Right atrium auricular region (tissue), 2 donors: ENCODE measurements at regions not wholly inside any gene's neighbourhood (a gene's known extent, or its start where the extent isn't known, plus 50 kb on each side); places are given as distances from the start of the nearest gene placed in this dataset.
A peak's percentile ranks its signal among the peaks of the same experiment; 100 is the strongest.
"Not testable (repeated sequence)": the region's sequence is repeated elsewhere in the genome, so short reads cannot be mapped to it uniquely, and the experiment has no call there.

ENCODE experiments used
- DNase-seq: peaks from one replicate; pipeline ENCODE4 v3.0.0-alpha.2; 2019; ENCODE audit warnings: low spot score
- H3K27ac ChIP-seq, 2 donors: fragments of 200-600 bp; sonication (generic); 1 replicate in 1 of 2; 2 replicates in 1 of 2; pipeline ENCODE4 v1.5.1; 2016 to 2019
- H3K27me3 ChIP-seq, 2 donors: fragments of 200-600 bp; sonication (generic); one replicate each; pipeline versions ENCODE4 v1.5.1 to v1.6.0; 2017 to 2019
- H3K36me3 ChIP-seq: fragments of 200-600 bp; sonication (generic); one replicate; pipeline ENCODE4 v1.5.1; 2016
- H3K4me1 ChIP-seq, 2 donors: fragments of 200-600 bp; sonication (generic); one replicate each; pipeline versions ENCODE4 v1.5.1 to v1.6.0; 2017 to 2019
- H3K4me3 ChIP-seq, 2 donors: fragments of 200-600 bp; sonication (generic); 1 replicate in 1 of 2; 2 replicates in 1 of 2; pipeline ENCODE4 v1.5.1; 2017 to 2019; ENCODE audit warnings: mild to moderate bottlenecking in 1 of 2, moderate library complexity in 1 of 2
- H3K9me3 ChIP-seq, 2 donors: fragments of 200-600 bp; sonication (generic); one replicate each; pipeline ENCODE4 v1.5.1; 2019
- CTCF ChIP-seq, 2 donors: fragments of 200-600 bp; sonication (generic); IDR thresholded peaks; one replicate each; pipeline ENCODE4 v1.5.1; 2019; ENCODE audit warnings: antibody characterized with exemption in 2 of 2

DNA sequence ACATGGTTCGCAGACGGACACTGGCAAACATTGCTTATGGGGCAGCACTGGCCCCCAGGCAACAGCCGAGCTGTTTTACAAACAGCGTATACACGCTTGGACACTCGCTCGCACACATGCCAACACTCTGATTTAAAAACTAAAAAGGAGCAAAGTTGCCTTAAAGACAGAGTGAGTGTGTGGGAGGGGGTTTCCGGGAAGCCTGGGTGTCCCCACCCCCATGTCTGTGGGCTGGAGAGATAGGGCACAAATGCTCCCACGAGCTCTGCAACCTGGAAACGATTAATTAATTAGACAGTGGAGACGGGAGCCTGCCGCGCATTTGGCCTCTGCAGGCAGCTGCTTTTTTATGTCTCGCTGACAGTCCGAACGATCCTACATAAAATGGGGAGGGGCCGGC, 107.9 kb upstream of the ZNF469 start:
- Histone ChIP-seq H3K27ac (peak overlapping the region in 1 of 2 donors; percentile 23), H3K4me1 (no peaks in the 10 kb centered on the region), H3K27me3 (no peaks in the 10 kb centered on the region), H3K9me3 (no peaks in the 10 kb centered on the region), H3K36me3 (no peaks in the 10 kb centered on the region), H3K4me3 (no peak overlapping the region)
- no peak for DNase-seq
- TF ChIP-seq CTCF (IDR thresholded peaks at IDR 0.05), result no peak

DNA sequence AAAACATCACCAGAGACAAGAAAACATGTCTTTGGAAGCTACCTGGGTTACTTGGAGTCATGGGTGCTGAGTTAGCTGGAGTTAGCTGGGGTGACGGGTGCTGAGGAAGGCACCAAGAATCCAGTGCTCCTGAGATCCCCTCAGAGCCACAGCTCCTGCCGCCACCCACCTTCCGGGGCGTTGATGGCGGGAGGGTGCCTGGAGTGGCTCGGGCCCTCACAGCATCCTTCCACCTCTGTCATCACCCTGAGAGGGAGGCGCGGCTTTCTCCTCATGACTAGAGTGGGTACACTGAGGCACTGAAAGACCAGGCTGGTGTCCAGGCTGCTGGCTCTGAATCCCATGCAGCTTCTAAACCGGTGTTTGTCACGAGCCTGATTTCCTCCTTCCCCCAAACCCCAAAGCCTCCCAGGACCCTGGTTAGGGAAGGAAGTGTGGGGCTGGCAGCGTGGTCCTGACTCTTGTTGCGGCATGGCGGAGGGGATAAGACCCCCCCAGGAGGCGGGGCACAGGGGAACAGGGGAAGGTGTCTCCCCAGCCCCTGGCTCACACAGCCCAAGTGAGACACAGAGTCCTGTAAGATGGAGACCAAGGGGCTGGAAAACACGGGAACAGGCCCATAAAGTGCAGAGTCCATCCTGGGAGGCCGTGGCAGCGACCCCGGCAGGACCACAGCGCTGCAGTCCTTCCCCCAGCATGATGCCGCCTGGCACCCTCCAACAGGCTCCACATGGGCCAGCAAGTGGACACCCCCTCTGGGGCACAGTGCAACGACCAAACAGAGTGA, 107.2 kb upstream of the ZNF469 start:
- H3K4me3 ChIP-seq, DNase-seq, H3K4me1 ChIP-seq: not testable (repeated sequence)

DNA sequence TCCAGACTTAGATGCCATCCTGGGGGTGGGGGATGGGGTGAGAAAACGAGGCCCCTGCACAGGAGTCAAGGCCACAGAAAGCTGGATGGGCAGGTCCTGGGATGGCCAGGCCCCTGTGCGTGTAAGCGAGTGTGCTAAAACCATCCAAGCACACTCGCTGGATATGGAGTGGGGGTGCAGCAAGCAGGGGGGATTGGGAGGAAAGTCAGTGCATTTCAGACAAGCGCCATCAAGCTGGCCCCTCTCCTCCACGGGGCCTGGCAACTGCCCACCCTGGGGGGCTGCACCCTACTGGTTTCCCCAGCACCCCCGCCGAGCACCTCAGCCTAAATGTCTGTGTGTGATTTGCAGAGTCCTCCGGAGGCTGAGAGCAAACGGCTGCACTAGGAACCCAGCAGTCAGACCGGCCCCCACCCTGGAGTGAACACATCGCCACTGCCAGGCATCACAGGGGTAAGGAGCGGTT, 106.6 kb upstream of the ZNF469 start:
- H3K36me3 ChIP-seq, H3K4me1 ChIP-seq, H3K27ac ChIP-seq, DNase-seq, H3K4me3 ChIP-seq, H3K27me3 ChIP-seq, H3K9me3 ChIP-seq: not testable (repeated sequence)

More for the DNA sequence above, 107.2 kb upstream of the ZNF469 start:
- not testable (repeated sequence) for H3K9me3 ChIP-seq, H3K27me3 ChIP-seq, H3K36me3 ChIP-seq, H3K27ac ChIP-seq

GRCh38 chr16:88276591-88276990, 106.2 kb upstream of the ZNF469 start:
- Histone ChIP-seq H3K27me3 (no peaks in the 10 kb centered on the region), H3K9me3 (no peaks in the 10 kb centered on the region), H3K4me1 (no peaks in the 10 kb centered on the region), H3K27ac (no peak overlapping the region), H3K36me3 (no peaks in the 10 kb centered on the region), H3K4me3 (no peak overlapping the region)
- TF ChIP-seq CTCF (IDR thresholded peaks at IDR 0.05), result no peak
- DNase-seq, result no peak

DNA sequence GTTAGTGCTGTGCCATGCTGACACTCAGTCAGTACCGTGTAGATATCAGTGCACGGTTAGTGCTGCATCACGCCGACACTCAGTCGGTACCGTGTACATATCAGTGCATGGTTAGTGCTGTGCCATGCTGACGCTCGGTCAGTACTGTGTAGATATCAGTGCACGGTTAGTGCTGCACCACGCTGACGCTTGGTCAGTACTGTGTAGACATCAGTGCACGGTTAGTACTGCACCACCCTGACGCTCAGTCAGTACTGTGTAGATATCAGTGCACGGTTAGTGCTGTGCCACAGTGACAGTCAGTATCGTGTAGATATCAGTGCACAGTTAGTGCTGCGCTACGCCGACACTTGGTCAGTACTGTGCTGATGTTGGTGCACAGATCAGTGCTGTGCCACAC, 102.8 kb upstream of the ZNF469 start:
- H3K4me1 ChIP-seq, result no peaks in the 10 kb centered on the region
- TF ChIP-seq CTCF (IDR thresholded peaks at IDR 0.05), result no peak
- no peak overlapping the region for H3K27ac ChIP-seq
- H3K9me3 ChIP-seq, result no peaks in the 10 kb centered on the region
- H3K36me3 ChIP-seq, result no peaks in the 10 kb centered on the region
- no peak overlapping the region for H3K4me3 ChIP-seq
- DNase-seq, result no peak
- no peaks in the 10 kb centered on the region for H3K27me3 ChIP-seq

- DNase-seq, result no peak
Observed at GRCh38 chr16:88281858-88282563, 100.7 kb upstream of the ZNF469 start.

More at GRCh38 chr16:88281858-88282563, 100.7 kb upstream of the ZNF469 start:
- peaks cover under 1 to 10% of the 10 kb centered on the region in 2 donors for H3K9me3 ChIP-seq
- TF ChIP-seq CTCF (IDR thresholded peaks at IDR 0.05), result no peak
- no peaks in the 10 kb centered on the region for H3K36me3 ChIP-seq
- no peaks in the 10 kb centered on the region for H3K27me3 ChIP-seq
- H3K4me3 ChIP-seq, result no peak overlapping the region
- H3K4me1 ChIP-seq, result no peaks in the 10 kb centered on the region
- H3K27ac ChIP-seq, result no peak overlapping the region
